ENCODE measurements at regions not wholly inside any gene's neighbourhood (a gene's known extent, or its start where the extent isn't known, plus 50 kb on each side); places are given as distances from the start of the nearest gene placed in this dataset.

DNA sequence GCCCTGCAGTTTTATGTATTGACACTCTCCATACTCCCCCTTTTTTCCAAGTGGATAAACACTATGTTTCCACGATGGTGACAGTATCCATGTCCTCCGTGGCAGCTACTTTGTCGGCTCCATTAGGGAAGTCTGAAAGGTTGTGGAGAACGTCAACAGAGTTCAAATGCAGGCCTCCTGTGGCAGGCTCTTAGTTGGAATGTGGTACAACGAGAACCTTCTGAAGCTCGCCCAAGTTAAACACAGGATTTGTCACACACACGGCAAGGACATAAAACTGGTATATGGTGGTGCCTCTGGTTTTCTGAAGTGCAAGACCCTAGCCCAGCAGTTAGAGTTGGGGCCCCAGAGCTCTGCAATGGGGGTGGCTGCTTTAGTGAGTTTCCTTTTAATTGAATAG, 187.0 kb upstream of the TAB2 start:
- TF ChIP-seq CTCF (IDR thresholded peaks at IDR 0.05), result no peak
- no peak for TF ChIP-seq POLR2A (IDR thresholded peaks at IDR 0.05)
- no peak for TF ChIP-seq EP300 (IDR thresholded peaks at IDR 0.05)

Data from sigmoid colon (tissue), 4 donors.